Ectodermal cell (in vitro differentiated cells): ENCODE measurements at regions not wholly inside any gene's neighbourhood (a gene's known extent, or its start where the extent isn't known, plus 50 kb on each side); places are given as distances from the start of the nearest gene placed in this dataset.

Experiments used
- H3K27ac ChIP-seq: 2 replicates; pipeline ENCODE4 v1.7.0; 2013; ENCODE audit warnings: mild to moderate bottlenecking, low read depth, low read length; ENCODE audit not compliant: insufficient read depth, poor library complexity, severe bottlenecking
- H3K27me3 ChIP-seq: 2 replicates; pipeline ENCODE4 v1.7.0; 2013; ENCODE audit warnings: mild to moderate bottlenecking, low read length; ENCODE audit not compliant: insufficient read depth, control insufficient read depth, poor library complexity, severe bottlenecking
- H3K36me3 ChIP-seq: one replicate; pipeline ENCODE4 v1.7.0; 2013; ENCODE audit warnings: low read length; ENCODE audit not compliant: control insufficient read depth, insufficient read depth
- H3K4me1 ChIP-seq: one replicate; pipeline ENCODE4 v1.7.0; 2013; ENCODE audit warnings: low read length; ENCODE audit not compliant: control insufficient read depth, insufficient read depth
- H3K4me3 ChIP-seq: 2 replicates; pipeline ENCODE4 v1.7.0; 2013; ENCODE audit warnings: low read depth, low read length, control low read depth; ENCODE audit not compliant: insufficient read depth
- H3K9me3 ChIP-seq: 2 replicates; pipeline ENCODE4 v1.7.0; 2013; ENCODE audit warnings: mild to moderate bottlenecking, low read length, moderate library complexity; ENCODE audit not compliant: control insufficient read depth
- WGBS, 2 experiments: methylation state at CpG; one replicate each; pipeline ENCODE4 v1.1.7; 2013; ENCODE audit warnings: missing lambda C conversion rate in 2 of 2; 5-methylcytosine and 5-hydroxymethylcytosine counted together

GRCh38 chr2:107757223-107757622, 69.5 kb upstream of the RGPD4 start:
- H3K36me3 ChIP-seq = no peaks in the 10 kb centered on the region
- H3K4me3 ChIP-seq = no peak overlapping the region
- H3K27ac ChIP-seq = no peak overlapping the region
- H3K4me1 ChIP-seq = no peaks in the 10 kb centered on the region
- WGBS, 2 experiments = 94 to 97% methylated on average over 4 of the region's 5 CpGs
- no peaks in the 10 kb centered on the region for H3K27me3 ChIP-seq
- no peaks in the 10 kb centered on the region for H3K9me3 ChIP-seq

DNA sequence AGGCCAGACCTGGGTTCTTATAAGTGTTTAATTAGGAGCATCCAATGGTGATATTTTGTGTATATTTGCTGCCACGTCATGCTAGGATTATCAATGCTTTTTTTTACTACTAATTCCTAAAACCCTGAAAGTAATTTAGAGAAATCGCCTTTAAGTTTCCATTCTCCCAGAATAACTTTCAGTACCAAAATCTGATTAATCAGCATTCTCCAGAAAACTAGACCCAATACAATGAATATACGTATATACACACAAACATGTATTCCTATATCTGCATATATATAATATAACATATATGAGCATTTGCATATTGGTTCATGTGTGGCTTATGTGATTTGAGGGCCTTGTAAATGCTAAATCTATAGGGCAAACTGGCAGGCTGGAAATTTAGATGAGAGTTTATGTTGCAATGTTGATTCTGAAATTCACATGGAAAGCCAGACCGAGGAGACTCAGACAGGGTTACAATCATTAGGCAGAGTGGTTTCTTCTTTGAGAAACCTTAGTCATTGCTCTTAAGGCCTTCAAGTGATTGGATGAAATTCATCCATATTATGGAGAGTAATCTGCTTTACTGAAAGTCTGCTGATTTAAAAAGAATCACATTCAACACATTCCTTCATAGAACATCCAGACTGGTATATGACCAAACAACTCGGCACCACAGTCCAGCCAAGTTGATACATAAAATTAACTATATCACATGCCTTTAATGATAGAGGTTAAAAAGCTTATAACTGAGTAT, 65.9 kb upstream of the RGPD4 start:
- Histone ChIP-seq H3K36me3 (no peaks in the 10 kb centered on the region), H3K27ac (no peak overlapping the region), H3K9me3 (no peaks in the 10 kb centered on the region), H3K4me3 (no peak overlapping the region), H3K27me3 (no peaks in the 10 kb centered on the region), H3K4me1 (no peaks in the 10 kb centered on the region)
- 92 to 93% methylated on average over 2 to 3 of the region's 5 CpGs for WGBS, 2 experiments

DNA sequence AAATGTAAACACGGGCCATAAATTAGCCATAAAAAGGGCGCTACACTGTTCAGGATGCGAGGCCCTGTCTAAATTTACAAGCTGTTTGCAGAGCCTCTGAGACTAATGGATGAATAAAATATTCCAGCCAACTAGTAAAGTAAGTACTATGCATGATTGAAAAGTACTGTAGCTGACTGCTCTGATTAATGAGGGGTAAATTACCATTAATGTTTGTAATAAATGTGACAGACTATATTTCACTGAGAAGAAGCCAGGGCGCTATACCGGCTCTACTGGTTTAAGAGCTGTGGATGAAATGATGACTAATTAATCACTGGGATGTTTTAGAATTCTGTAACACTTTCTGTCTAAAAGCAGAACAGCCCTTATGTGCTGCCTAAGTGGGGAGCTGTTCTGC, 54.3 kb upstream of the RGPD4 start:
- Histone ChIP-seq H3K9me3 (no peaks in the 10 kb centered on the region), H3K4me1 (no peaks in the 10 kb centered on the region), H3K27ac (no peak overlapping the region), H3K4me3 (no peak overlapping the region), H3K36me3 (no peaks in the 10 kb centered on the region), H3K27me3 (no peaks in the 10 kb centered on the region)
- 91 to 95% methylated on average over 5 of the region's 5 CpGs for WGBS, 2 experiments

GRCh38 chr2:107775211-107775610, 51.5 kb upstream of the RGPD4 start:
- no peak overlapping the region for H3K4me3 ChIP-seq
- WGBS, 2 experiments = 83 to 90% methylated on average over 5 of the region's 5 CpGs
- H3K36me3 ChIP-seq = no peaks in the 10 kb centered on the region
- H3K9me3 ChIP-seq = no peaks in the 10 kb centered on the region
- no peak overlapping the region for H3K27ac ChIP-seq
- no peaks in the 10 kb centered on the region for H3K27me3 ChIP-seq
- H3K4me1 ChIP-seq = no peaks in the 10 kb centered on the region

- H3K4me1 ChIP-seq = no peaks in the 10 kb centered on the region
- no peak overlapping the region for H3K4me3 ChIP-seq
- H3K36me3 ChIP-seq = no peaks in the 10 kb centered on the region
- 92 to 100% methylated on average over 1 of the region's 1 CpG for WGBS, 2 experiments
- H3K27ac ChIP-seq = no peak overlapping the region
- no peaks in the 10 kb centered on the region for H3K9me3 ChIP-seq
- no peaks in the 10 kb centered on the region for H3K27me3 ChIP-seq
These were observed 50.9 kb upstream of the RGPD4 start for GRCh38 chr2:107775791-107776190.

DNA sequence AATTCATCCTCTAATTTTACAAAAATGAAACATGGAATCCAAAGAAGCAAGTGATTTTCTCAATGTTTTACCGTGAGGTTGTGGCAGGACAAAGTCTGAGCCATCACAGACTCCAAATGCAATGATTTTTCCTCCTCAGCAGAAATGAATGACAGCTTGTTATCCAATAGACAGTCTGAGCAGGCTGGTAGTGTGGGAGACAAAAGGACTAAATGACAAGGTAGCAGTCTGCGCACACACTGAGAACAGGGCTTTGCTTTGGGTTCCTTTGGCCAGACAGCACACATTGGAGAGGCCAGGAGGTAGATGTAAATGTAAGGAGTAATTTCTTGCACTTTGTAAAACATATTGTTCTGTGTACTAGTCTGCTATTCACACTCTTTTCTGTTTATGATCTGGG, 50.3 kb upstream of the RGPD4 start:
- Histone ChIP-seq H3K27ac (no peak overlapping the region), H3K27me3 (no peaks in the 10 kb centered on the region), H3K4me1 (no peaks in the 10 kb centered on the region), H3K9me3 (no peaks in the 10 kb centered on the region), H3K4me3 (no peak overlapping the region), H3K36me3 (no peaks in the 10 kb centered on the region)
- WGBS, 2 experiments = 95 to 100% methylated on average over 2 of the region's 2 CpGs
